IMR-90 (cell line): ENCODE measurements at regions not wholly inside any gene's neighbourhood (a gene's known extent, or its start where the extent isn't known, plus 50 kb on each side); places are given as distances from the start of the nearest gene placed in this dataset.

Experiments used
- ATAC-seq: fragments of 200-7000 bp; cut with Tn5 transposase; 2 replicates; pipeline ENCODE4 v1.9.1; 2020; ENCODE audit warnings: low read depth, mild to moderate bottlenecking, moderate library complexity
- BruUV-seq: library from RNA; stranded (reverse); fragments of 400-500 nt; replicated peaks from 2 replicates; lab custom pipeline; 2021; lab: Mats Ljungman, UMichigan
- CTCF ChIA-PET: fragments of 300-600 bp; formaldehyde crosslinking; extraction: SDS; loops from one replicate; lab custom pipeline; 2021; ENCODE audit warnings: antibody characterized with exemption; lab: Yijun Ruan, JAX
- POLR2A ChIA-PET: fragments of 300-600 bp; sonication (Branson Sonifier 250); formaldehyde crosslinking; loops from one replicate; lab custom pipeline; 2022; ENCODE audit warnings: antibody characterized with exemption; ENCODE audit not compliant: unreplicated experiment; lab: Charles Lee
- DNase-seq: peaks from one replicate; pipeline ENCODE4 v3.0.0; 2013
- H2AFZ ChIP-seq: replicated peaks from 2 replicates; pipeline ENCODE3; 2013; ENCODE audit warnings: low read length, mild to moderate bottlenecking; ENCODE audit not compliant: poor library complexity
- H2AK5ac ChIP-seq: 2 replicates; pipeline ENCODE4 v1.6.1; 2013; ENCODE audit warnings: low read depth, low read length, inconsistent platforms
- H2AK9ac ChIP-seq: replicated peaks from 2 replicates; pipeline ENCODE3; 2013; ENCODE audit warnings: mild to moderate bottlenecking, low read depth, low read length, moderate library complexity; ENCODE audit not compliant: poor library complexity
- H2BK120ac ChIP-seq: 2 replicates; pipeline ENCODE4 v1.6.1; 2013; ENCODE audit warnings: low read depth, low read length, inconsistent platforms
- H2BK15ac ChIP-seq: 3 replicates; pipeline ENCODE4 v1.6.1; 2013; ENCODE audit warnings: low read depth, low read length, inconsistent platforms
- H2BK20ac ChIP-seq: 2 replicates; pipeline ENCODE4 v1.6.1; 2013; ENCODE audit warnings: low read depth, mild to moderate bottlenecking, inconsistent platforms, low read length, moderate library complexity
- H2BK5ac ChIP-seq: 2 replicates; pipeline ENCODE4 v1.6.1; 2013; ENCODE audit warnings: mild to moderate bottlenecking, low read depth, low read length, inconsistent platforms; ENCODE audit not compliant: poor library complexity, severe bottlenecking
- H3K14ac ChIP-seq: replicated peaks from 2 replicates; pipeline ENCODE4 v1.6.1; 2013; ENCODE audit warnings: low read depth, low read length, inconsistent platforms
- H3K18ac ChIP-seq: 2 replicates; pipeline ENCODE4 v1.6.1; 2013; ENCODE audit warnings: low read depth, low read length, control low read depth
- H3K23ac ChIP-seq: 2 replicates; pipeline ENCODE4 v1.6.1; 2013; ENCODE audit warnings: low read depth, low read length, inconsistent platforms
- H3K27ac ChIP-seq: 2 replicates; pipeline ENCODE4 v1.5.1; 2013; ENCODE audit warnings: mild to moderate bottlenecking, control low read depth, low read length; ENCODE audit not compliant: insufficient read depth
- H3K27me3 ChIP-seq: 2 replicates; pipeline ENCODE4 v1.6.1; 2013; ENCODE audit warnings: low read length; ENCODE audit not compliant: control insufficient read depth, insufficient read depth
- H3K36me3 ChIP-seq: 2 replicates; pipeline ENCODE4 v1.6.1; 2013; ENCODE audit warnings: low read length, mixed read lengths; ENCODE audit not compliant: control insufficient read depth, insufficient read depth
- H3K4ac ChIP-seq: 2 replicates; pipeline ENCODE4 v1.6.1; 2013; ENCODE audit warnings: low read depth, low read length, inconsistent platforms
- H3K4me1 ChIP-seq: 2 replicates; pipeline ENCODE4 v1.6.1; 2013; ENCODE audit warnings: low read length, mixed read lengths; ENCODE audit not compliant: control insufficient read depth, insufficient read depth
- H3K4me2 ChIP-seq: 2 replicates; pipeline ENCODE4 v1.6.1; 2013; ENCODE audit warnings: low read depth, mild to moderate bottlenecking, control low read depth, low read length, moderate library complexity
- H3K4me3 ChIP-seq: 2 replicates; pipeline ENCODE4 v1.5.1; 2013; ENCODE audit warnings: low read depth, mild to moderate bottlenecking, control low read depth, low read length, moderate library complexity; ENCODE audit not compliant: insufficient read depth
- H3K56ac ChIP-seq: 2 replicates; pipeline ENCODE4 v1.6.1; 2013; ENCODE audit warnings: low read length, inconsistent platforms; ENCODE audit not compliant: insufficient read depth; ENCODE audit errors: extremely low read depth
- H3K79me1 ChIP-seq, 2 experiments: 2 replicates each; pipeline ENCODE4 v1.6.1; 2013; ENCODE audit warnings: low read length in 2 of 2, inconsistent platforms in 1 of 2, low read depth in 1 of 2
- H3K9ac ChIP-seq: 2 replicates; pipeline ENCODE4 v1.6.1; 2013; ENCODE audit warnings: low read depth, low read length, control low read depth
- H3K9me1 ChIP-seq: 2 replicates; pipeline ENCODE4 v1.6.1; 2013; ENCODE audit warnings: low read length, inconsistent platforms; ENCODE audit not compliant: insufficient read depth
- H3K9me3 ChIP-seq: 2 replicates; pipeline ENCODE4 v1.6.1; 2013; ENCODE audit warnings: low read length; ENCODE audit not compliant: control insufficient read depth, insufficient read depth
- H4K20me1 ChIP-seq: 2 replicates; pipeline ENCODE4 v1.6.1; 2013; ENCODE audit warnings: low read length, inconsistent platforms; ENCODE audit not compliant: insufficient read depth
- H4K5ac ChIP-seq: 2 replicates; pipeline ENCODE4 v1.6.1; 2013; ENCODE audit warnings: mild to moderate bottlenecking, low read depth, low read length, control low read depth
- H4K8ac ChIP-seq, 2 experiments: 2 replicates each; pipeline ENCODE4 v1.6.1; 2013; ENCODE audit warnings: low read depth in 2 of 2, low read length in 2 of 2, control low read depth in 1 of 2, inconsistent platforms in 1 of 2
- H4K91ac ChIP-seq: 2 replicates; pipeline ENCODE4 v1.6.1; 2013; ENCODE audit warnings: low read depth, low read length, inconsistent platforms; ENCODE audit not compliant: insufficient read depth
- MAFK ChIP-seq: IDR thresholded peaks from 2 replicates; pipeline ENCODE4 v1.6.1; 2012; ENCODE audit warnings: low read depth, low read length, improper control_type of control experiment
- SMC3 ChIP-seq: fragments of 150-350 bp; IDR thresholded peaks from 2 replicates; pipeline ENCODE4 v1.6.1; 2016; ENCODE audit warnings: low read depth, mild to moderate bottlenecking, antibody characterized with exemption, low read length, moderate library complexity
- WGBS, 2 experiments: methylation state at CpG; one replicate each; pipeline versions ENCODE4 v1.1.5 to v1.1.7; 2013; ENCODE audit warnings: missing lambda C conversion rate in 2 of 2; ENCODE audit not compliant: insufficient read length in 1 of 2; ENCODE audit errors: extremely low coverage in 2 of 2; 5-methylcytosine and 5-hydroxymethylcytosine counted together
- dilution Hi-C: fragments of 300-500 bp; cut with HindIII; formaldehyde crosslinking; loops from one replicate; pipeline ENCODE4 v1.14.3; 2018; ENCODE audit warnings: low sequenced_read_pairs; ENCODE audit not compliant: unreplicated experiment
- in situ Hi-C: fragments of 300-500 bp; cut with MboI; formaldehyde crosslinking; loops from 3 replicates; pipeline ENCODE4 v1.14.3; 2019; ENCODE audit warnings: low sequenced_read_pairs, inconsistent platforms, mixed read lengths
- intact Hi-C: fragments of 100-400 bp; cut with micrococcal nuclease; formaldehyde crosslinking; loops from 2 replicates; pipeline ENCODE4 v1.10.0; 2022
- TF ChIP-seq, protein P1 (sequence below): fragments of 150-350 bp; IDR thresholded peaks from 2 replicates; pipeline ENCODE4 v1.6.1; 2017; ENCODE audit warnings: mild to moderate bottlenecking, antibody characterized with exemption, low read length, low read depth

DNA sequence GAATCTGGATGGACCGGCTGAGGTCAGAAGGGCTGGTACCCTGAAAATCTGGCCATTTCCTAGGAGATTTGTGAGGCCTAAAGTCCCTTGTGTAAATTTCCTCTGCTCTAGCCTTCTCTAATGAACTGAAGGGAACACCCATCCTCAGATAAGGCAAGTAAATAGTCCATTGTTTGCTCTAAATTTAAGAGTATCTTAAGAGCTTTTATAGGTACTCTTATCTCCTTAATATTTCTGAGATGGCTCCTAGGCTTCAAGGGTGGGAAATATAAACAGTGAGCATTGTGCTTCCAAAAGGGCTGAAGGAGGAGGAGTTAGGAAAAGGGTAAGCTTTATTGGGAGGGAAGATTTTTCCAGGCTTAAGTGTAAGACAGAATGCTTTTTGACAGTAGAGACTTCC is 148.7 kb upstream of the EDNRB start:
- POLR2A ChIA-PET: no interaction called here
- CTCF ChIA-PET: interaction anchor here (0.6 kb wide), 1 partner anchor 54 kb away, joined by 3 read pairs; no protein-coding TSS in a partner anchor
- H4K8ac ChIP-seq: no peak overlapping the region
- H4K91ac ChIP-seq: no peak overlapping the region
- H2BK15ac ChIP-seq: no peak overlapping the region
- H3K79me1 ChIP-seq: no peaks in the 10 kb centered on the region
- no peak for DNase-seq
- H2AK9ac ChIP-seq: no peak overlapping the region
- no peak overlapping the region for H2AFZ ChIP-seq
- no peak overlapping the region for H2BK120ac ChIP-seq
- no peaks in the 10 kb centered on the region for H3K36me3 ChIP-seq
- no peaks in the 10 kb centered on the region for H4K20me1 ChIP-seq
- no peak overlapping the region for H3K4ac ChIP-seq
- H3K4me2 ChIP-seq: no peak overlapping the region
- H4K5ac ChIP-seq: no peak overlapping the region
- H2BK5ac ChIP-seq: no peak overlapping the region
- dilution Hi-C loops: no loop called here
- H3K9ac ChIP-seq: no peak overlapping the region
- TF ChIP-seq SMC3 (no peak), MAFK (no peak)
- TF ChIP-seq, protein P1, sequence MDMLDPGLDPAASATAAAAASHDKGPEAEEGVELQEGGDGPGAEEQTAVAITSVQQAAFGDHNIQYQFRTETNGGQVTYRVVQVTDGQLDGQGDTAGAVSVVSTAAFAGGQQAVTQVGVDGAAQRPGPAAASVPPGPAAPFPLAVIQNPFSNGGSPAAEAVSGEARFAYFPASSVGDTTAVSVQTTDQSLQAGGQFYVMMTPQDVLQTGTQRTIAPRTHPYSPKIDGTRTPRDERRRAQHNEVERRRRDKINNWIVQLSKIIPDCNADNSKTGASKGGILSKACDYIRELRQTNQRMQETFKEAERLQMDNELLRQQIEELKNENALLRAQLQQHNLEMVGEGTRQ: no peak
- WGBS, 2 experiments: no CpG with 5 or more reads among the region's 1 CpG
- no peaks in the 10 kb centered on the region for H3K9me3 ChIP-seq
- H3K4me3 ChIP-seq: no peak overlapping the region
- H2BK20ac ChIP-seq: no peak overlapping the region
- no peaks in the 10 kb centered on the region for H3K9me1 ChIP-seq
- H3K27ac ChIP-seq: no peak overlapping the region
- H2AK5ac ChIP-seq: no peak overlapping the region
- no peak overlapping the region for H3K18ac ChIP-seq
- BruUV-seq: no TSS peak
- ATAC-seq: no peak
- no peaks in the 10 kb centered on the region for H3K4me1 ChIP-seq
- H3K23ac ChIP-seq: no peak overlapping the region
- intact Hi-C loops: no loop called here
- H3K27me3 ChIP-seq: no peaks in the 10 kb centered on the region; the same call in 1 of the 2 replicates
- H3K14ac ChIP-seq: no peak overlapping the region
- H3K56ac ChIP-seq: no peak overlapping the region
- in situ Hi-C loops: no loop called here
